Activated CD4-positive, alpha-beta T cell treated with anti-CD3 and anti-CD28 coated beads for 36 hours (primary cell): ENCODE measurements at regions not wholly inside any gene's neighbourhood (a gene's known extent, or its start where the extent isn't known, plus 50 kb on each side); places are given as distances from the start of the nearest gene placed in this dataset.
"Not testable (repeated sequence)": the region's sequence is repeated elsewhere in the genome, so short reads cannot be mapped to it uniquely, and the experiment has no call there.

Experiments used
- ATAC-seq: fragments of 200-7000 bp; cut with Tn5 transposase; one replicate; pipeline ENCODE4 v1.10.0; 2021; ENCODE audit warnings: mild to moderate bottlenecking, moderate library complexity
- CTCF ChIA-PET: fragments of 350-600 bp; sonication (Branson Sonifier 250); formaldehyde crosslinking; loops from one replicate; lab custom pipeline; 2021; ENCODE audit warnings: antibody characterized with exemption; lab: Charles Lee
- POLR2A ChIA-PET: fragments of 350-600 bp; sonication (Branson Sonifier 250); formaldehyde crosslinking; loops from one replicate; lab custom pipeline; 2021; ENCODE audit warnings: antibody characterized with exemption, inconsistent platforms; lab: Charles Lee
- DNase-seq: peaks from one replicate; pipeline ENCODE4 v3.0.0-alpha.2; 2020
- H3K27ac Mint-ChIP-seq: one replicate; pipeline ENCODE4 v1.8.0; 2021; ENCODE audit warnings: mixed read lengths
- H3K27me3 Mint-ChIP-seq: one replicate; pipeline ENCODE4 v1.8.0; 2021; ENCODE audit warnings: mixed read lengths
- H3K36me3 Mint-ChIP-seq: one replicate; pipeline ENCODE4 v1.8.0; 2021; ENCODE audit warnings: low read depth, mixed read lengths
- H3K4me1 Mint-ChIP-seq: one replicate; pipeline ENCODE4 v1.8.0; 2021; ENCODE audit warnings: mixed read lengths
- H3K4me3 Mint-ChIP-seq: one replicate; pipeline ENCODE4 v1.8.0; 2021; ENCODE audit warnings: mild to moderate bottlenecking, moderate library complexity, mixed read lengths
- H3K9me3 Mint-ChIP-seq: one replicate; pipeline ENCODE4 v1.8.0; 2021; ENCODE audit warnings: low read depth, mixed read lengths
- intact Hi-C, 2 experiments: fragments of 100-400 bp; cut with DNase I in 1 of 2; cut with micrococcal nuclease in 1 of 2; formaldehyde crosslinking; loops; one replicate each; pipeline versions ENCODE4 v1.14.2 to v1.15.1; 2022 to 2024; cut with DNase I, micrococcal nuclease

- Mint-ChIP-seq H3K9me3 (peaks cover 10% of the 10 kb centered on the region), H3K27me3 (peaks cover 5% of the 10 kb centered on the region), H3K36me3 (no peaks in the 10 kb centered on the region), H3K27ac (no peak overlapping the region), H3K4me1 (no peaks in the 10 kb centered on the region), H3K4me3 (no peak overlapping the region)
- intact Hi-C loops: no loop called here
- ATAC-seq (no peak), DNase-seq (no peak)
- CTCF ChIA-PET: no interaction called here
- POLR2A ChIA-PET: no interaction called here
These were observed 67.9 kb upstream of the WDR72 start for GRCh38 chr15:53827355-53827754.

DNA sequence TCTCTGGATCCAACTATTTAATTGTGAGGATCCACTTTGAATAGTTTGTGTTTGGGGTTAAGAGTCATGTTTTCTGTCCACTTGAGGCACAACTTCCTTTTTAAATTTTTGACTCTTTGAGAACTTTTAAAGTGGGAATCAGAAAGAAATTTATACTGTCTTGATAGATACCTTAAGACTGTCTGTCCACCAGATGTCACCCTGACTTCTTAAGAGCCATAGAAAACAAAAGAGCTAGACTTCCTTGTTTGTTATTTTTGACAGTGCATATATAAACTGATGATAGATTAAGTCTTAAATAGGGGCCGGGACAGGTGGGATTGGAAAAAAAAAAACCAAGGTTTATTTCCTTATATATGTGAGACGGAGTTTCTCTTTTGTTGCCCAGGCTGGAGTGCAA lies 52.1 kb upstream of the WDR72 start:
- ATAC-seq (no peak), DNase-seq (no peak)
- Mint-ChIP-seq H3K4me3 (no peak overlapping the region), H3K36me3 (no peaks in the 10 kb centered on the region), H3K27me3 (no peaks in the 10 kb centered on the region), H3K4me1 (no peaks in the 10 kb centered on the region), H3K27ac (no peak overlapping the region), H3K9me3 (no peaks in the 10 kb centered on the region)
- POLR2A ChIA-PET: no interaction called here
- intact Hi-C loops: no loop called here
- CTCF ChIA-PET: no interaction called here

DNA sequence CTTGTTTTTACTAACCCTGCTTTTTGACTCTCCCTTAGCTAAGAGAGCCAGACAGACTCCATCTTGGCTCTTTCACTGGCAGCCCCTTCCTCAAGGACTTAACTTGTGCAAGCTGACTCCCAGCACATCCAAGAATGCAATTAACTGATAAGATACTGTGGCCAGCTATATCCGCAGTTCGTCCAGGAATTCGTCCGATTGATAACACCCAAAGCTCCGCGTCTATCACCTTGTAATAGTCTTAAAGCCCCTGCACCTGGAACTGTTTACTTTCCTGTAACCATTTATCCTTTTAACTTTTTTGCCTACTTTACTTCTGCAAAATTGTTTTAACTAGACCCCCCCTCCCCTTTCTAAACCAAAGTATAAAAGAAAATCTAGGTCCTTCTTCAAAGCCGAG lies 50.8 kb upstream of the WDR72 start:
- H3K4me1 Mint-ChIP-seq, H3K36me3 Mint-ChIP-seq, H3K4me3 Mint-ChIP-seq, H3K27me3 Mint-ChIP-seq, intact Hi-C loops, POLR2A ChIA-PET, H3K9me3 Mint-ChIP-seq, DNase-seq, H3K27ac Mint-ChIP-seq, ATAC-seq, CTCF ChIA-PET: not testable (repeated sequence)
